NB4 (cell line): ENCODE measurements at regions not wholly inside any gene's neighbourhood (a gene's known extent, or its start where the extent isn't known, plus 50 kb on each side); places are given as distances from the start of the nearest gene placed in this dataset.

Source experiments
- DNase-seq: peaks from one replicate; pipeline ENCODE4 v3.0.0; 2010; ENCODE audit warnings: low read depth
- H3K4me3 ChIP-seq: one replicate; pipeline ENCODE4 v1.5.1; 2011; ENCODE audit warnings: mild to moderate bottlenecking, low read depth, low read length, moderate library complexity
- CTCF ChIP-seq: IDR thresholded peaks from one replicate; pipeline ENCODE4 v1.5.1; 2012; ENCODE audit warnings: low read depth, low read length
- MAX ChIP-seq: IDR thresholded peaks from 2 replicates; pipeline ENCODE4 v1.6.1; 2011; ENCODE audit warnings: low read depth, low read length
- MYC ChIP-seq: IDR thresholded peaks from 2 replicates; pipeline ENCODE4 v1.6.1; 2011; ENCODE audit warnings: low read depth, low read length
- POLR2A ChIP-seq: IDR thresholded peaks from 2 replicates; pipeline ENCODE4 v1.6.1; 2011; ENCODE audit warnings: mild to moderate bottlenecking; ENCODE audit not compliant: insufficient read length; ENCODE audit errors: extremely low read depth

- no peak for DNase-seq
- TF ChIP-seq MAX (no peak), CTCF (no peak), MYC (no peak), POLR2A (no peak)
- H3K4me3 ChIP-seq, result no peak overlapping the region
These were observed 254.9 kb downstream of the PLPP3 start for GRCh38 chr1:56324504-56324903.

DNA sequence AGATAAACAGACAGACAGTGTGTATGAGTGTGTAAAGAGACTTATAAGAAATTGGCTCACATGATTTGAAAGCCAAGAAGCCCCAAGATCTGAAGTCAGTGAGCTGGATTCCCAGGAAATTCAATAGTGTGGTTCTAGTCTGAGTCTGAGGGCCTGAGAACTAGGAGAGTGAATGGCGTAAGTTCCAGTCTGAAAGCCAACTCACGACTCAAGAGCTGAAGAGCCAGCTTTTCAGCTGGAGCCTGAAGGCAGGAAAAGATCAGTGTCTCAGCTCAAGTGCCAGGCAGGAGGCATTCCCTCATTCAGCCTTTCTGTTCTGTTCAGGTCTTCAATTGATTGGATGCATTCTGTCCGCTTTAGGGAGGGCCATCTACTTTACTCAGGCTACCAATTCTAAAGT, 257.2 kb downstream of the PLPP3 start:
- H3K4me3 ChIP-seq, result no peak overlapping the region
- no peak for DNase-seq
- TF ChIP-seq MYC, result no peak

- no peak overlapping the region for H3K4me3 ChIP-seq
- DNase-seq, result no peak
- TF ChIP-seq MAX (no peak), CTCF (no peak), POLR2A (no peak), MYC (no peak)
These were observed 258.2 kb downstream of the PLPP3 start for GRCh38 chr1:56321150-56321490.

- DNase-seq, result no peak
- no peak for TF ChIP-seq POLR2A
- TF ChIP-seq CTCF, result no peak
- no peak for TF ChIP-seq MAX
- TF ChIP-seq MYC, result no peak
- no peak overlapping the region for H3K4me3 ChIP-seq
These were observed 258.8 kb downstream of the PLPP3 start for GRCh38 chr1:56320464-56321149.

- H3K4me3 ChIP-seq, result no peak overlapping the region
- TF ChIP-seq MYC, result no peak
- no peak for TF ChIP-seq CTCF
- no peak for TF ChIP-seq POLR2A
- DNase-seq, result no peak
These were observed 261.6 kb downstream of the PLPP3 start for GRCh38 chr1:56317722-56318121.

- H3K4me3 ChIP-seq, result no peak overlapping the region
- no peak for TF ChIP-seq MAX
- no peak for TF ChIP-seq POLR2A
- no peak for TF ChIP-seq CTCF
- no peak for DNase-seq
These were observed 263.9 kb downstream of the PLPP3 start for GRCh38 chr1:56315293-56315942.
